Kidney (tissue), 13 donors: ENCODE measurements at regions not wholly inside any gene's neighbourhood (a gene's known extent, or its start where the extent isn't known, plus 50 kb on each side); places are given as distances from the start of the nearest gene placed in this dataset.
A peak's percentile ranks its signal among the peaks of the same experiment; 100 is the strongest.

ENCODE experiments used
- DNase-seq, 5 donors: peaks; one replicate each; pipeline ENCODE4 v3.0.0-alpha.2; 2013 to 2020
- FAIRE-seq: peaks from 2 replicates; lab custom pipeline; 2012; peaks lifted over from hg19 to GRCh38; lab: Jason Lieb, UNC
- H3K27ac ChIP-seq, 2 donors: one replicate each; pipeline ENCODE4 v1.7.0; 2013; ENCODE audit warnings: low read depth in 2 of 2, low read length in 2 of 2, inconsistent platforms in 1 of 2
- H3K27me3 ChIP-seq: one replicate; pipeline ENCODE4 v1.7.1; 2013; ENCODE audit warnings: low read length, inconsistent platforms; ENCODE audit not compliant: control insufficient read depth, insufficient read depth
- H3K36me3 ChIP-seq, 3 donors: one replicate each; pipeline versions ENCODE4 v1.7.0 to v1.7.1; 2013; ENCODE audit warnings: low read length in 3 of 3, control low read depth in 1 of 3, inconsistent platforms in 1 of 3; ENCODE audit not compliant: insufficient read depth in 3 of 3, control insufficient read depth in 2 of 3
- H3K4me1 ChIP-seq, 3 donors: one replicate each; pipeline versions ENCODE4 v1.7.0 to v1.7.1; 2013; ENCODE audit warnings: low read length in 3 of 3, inconsistent platforms in 1 of 3, low read depth in 1 of 3; ENCODE audit not compliant: control insufficient read depth in 2 of 3, insufficient read depth in 2 of 3
- H3K4me3 ChIP-seq, 3 donors: one replicate each; pipeline versions ENCODE4 v1.7.0 to v1.8.1; 2013; ENCODE audit warnings: low read length in 3 of 3, control low read depth in 1 of 3, inconsistent platforms in 1 of 3
- H3K9ac ChIP-seq, 3 donors: one replicate each; pipeline versions ENCODE4 v1.7.0 to v1.7.1; 2013; ENCODE audit warnings: low read length in 3 of 3, control low read depth in 1 of 3, inconsistent platforms in 1 of 3
- H3K9me3 ChIP-seq, 3 donors: one replicate each; pipeline versions ENCODE4 v1.7.0 to v1.7.1; 2013; ENCODE audit warnings: low read length in 3 of 3, control low read depth in 1 of 3, inconsistent platforms in 1 of 3; ENCODE audit not compliant: control insufficient read depth in 2 of 3, insufficient read depth in 1 of 3
- CTCF ChIP-seq: IDR thresholded peaks from 3 replicates; pipeline ENCODE4 v1.5.1; 2012; ENCODE audit warnings: mild to moderate bottlenecking, moderate library complexity, borderline replicate concordance; ENCODE audit not compliant: insufficient read depth; ENCODE audit errors: extremely low read depth
- intact Hi-C: fragments of 100-400 bp; cut with DNase I; formaldehyde crosslinking; loops from one replicate; pipeline ENCODE4 v1.11.1; 2022
- donor health status: control.
- donor health status: control.
- donor health status: control.
- donor health status: control.
- donor health status: control.
- donor health status: DM: yes; HTN: yes; CAD: no.
- donor health status: Normal renal cell carcinoma (clear cell type).

DNA sequence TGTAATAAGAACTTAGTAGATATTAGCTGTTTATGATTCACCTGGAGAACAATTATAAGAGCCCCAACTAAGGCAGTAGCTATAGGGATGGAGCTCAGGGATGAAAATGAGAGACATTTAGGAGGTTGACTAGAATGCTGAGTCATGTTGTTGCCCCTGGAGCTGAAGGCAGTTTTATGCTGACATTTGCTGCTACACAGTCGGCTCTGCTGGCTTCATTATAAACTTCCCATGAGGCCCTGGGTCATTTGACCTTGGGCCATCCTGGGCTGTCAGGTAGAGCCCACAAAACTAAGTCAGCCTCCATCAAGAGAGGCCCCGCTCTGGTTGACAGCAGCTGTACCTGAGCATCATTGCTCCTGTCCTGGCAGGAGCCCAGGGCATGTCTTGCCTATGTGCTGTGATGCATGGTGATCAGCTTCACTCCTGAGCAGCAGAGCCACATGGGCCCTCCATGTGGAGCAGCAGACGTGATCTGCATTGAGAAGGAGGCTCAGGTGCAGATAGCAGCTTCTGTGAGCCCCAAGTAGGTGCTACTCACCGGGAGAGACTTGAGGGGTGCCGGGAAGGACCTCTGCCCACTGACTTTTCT, 112.4 kb downstream of the TBX19 start:
- H3K36me3 ChIP-seq, result no peaks in the 10 kb centered on the region
- H3K27ac ChIP-seq, result peak overlapping the region in 1 of 2 donors; percentile 44
- H3K4me3 ChIP-seq, result no peak overlapping the region
- intact Hi-C loops, result no loop called here
- peaks cover 0 to 8% (median 0%) of the 10 kb centered on the region in 3 donors for H3K4me1 ChIP-seq
- DNase-seq, result peak in 2 of 5 donors; percentile 10 to 62
- no peaks in the 10 kb centered on the region for H3K9me3 ChIP-seq
- H3K27me3 ChIP-seq, result no peaks in the 10 kb centered on the region
- no peak overlapping the region for H3K9ac ChIP-seq
- no peak for FAIRE-seq
- no peak for TF ChIP-seq CTCF

DNA sequence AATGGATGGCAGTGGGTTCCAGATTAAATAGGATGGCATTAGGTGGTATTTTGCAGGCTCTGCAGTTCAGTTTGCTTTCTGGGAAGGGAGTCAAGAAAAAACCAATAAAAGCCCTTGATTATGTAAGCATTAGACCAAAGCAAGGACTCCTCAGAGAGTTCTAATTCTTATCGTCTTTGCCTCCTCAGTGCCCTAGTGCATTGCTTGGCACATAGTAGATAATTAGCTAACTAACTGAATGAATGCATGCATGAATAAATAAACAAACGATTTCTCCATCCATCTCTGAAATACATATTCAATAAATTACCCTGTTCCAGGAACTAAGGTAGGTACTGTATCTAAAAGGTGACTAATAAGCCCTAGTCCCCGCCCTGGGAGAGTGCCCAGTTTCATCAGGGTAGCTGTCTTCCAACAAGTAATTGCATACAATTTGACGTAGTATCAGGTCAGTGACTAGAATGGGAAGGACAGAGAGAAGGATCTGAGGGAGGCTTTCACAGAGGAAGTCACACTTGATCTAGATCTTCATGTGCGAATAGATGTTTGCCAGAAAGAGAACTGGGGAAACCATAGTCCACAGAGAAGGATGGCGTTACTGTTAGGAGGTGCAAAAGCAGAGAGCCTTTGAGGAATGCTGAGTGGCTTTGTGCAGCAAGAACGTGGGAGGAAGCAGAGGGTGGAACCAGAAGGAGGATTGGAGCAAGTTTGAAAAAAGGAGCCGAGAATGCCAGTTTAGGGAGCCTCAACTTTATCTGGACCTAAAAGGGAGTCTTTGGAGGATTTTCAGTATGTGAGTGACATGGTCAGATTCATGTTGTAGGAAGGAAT, 111.4 kb downstream of the TBX19 start:
- Histone ChIP-seq H3K27ac (no peak overlapping the region), H3K9me3 (no peaks in the 10 kb centered on the region), H3K4me3 (no peak overlapping the region), H3K9ac (no peak overlapping the region), H3K36me3 (no peaks in the 10 kb centered on the region), H3K27me3 (no peaks in the 10 kb centered on the region), H3K4me1 (peaks cover 0 to 8% (median 0%) of the 10 kb centered on the region in 3 donors)
- DNase-seq (peak in 1 of 5 donors; percentile 52), FAIRE-seq (no peak)
- no peak for TF ChIP-seq CTCF
- intact Hi-C loops, result no loop called here

DNA sequence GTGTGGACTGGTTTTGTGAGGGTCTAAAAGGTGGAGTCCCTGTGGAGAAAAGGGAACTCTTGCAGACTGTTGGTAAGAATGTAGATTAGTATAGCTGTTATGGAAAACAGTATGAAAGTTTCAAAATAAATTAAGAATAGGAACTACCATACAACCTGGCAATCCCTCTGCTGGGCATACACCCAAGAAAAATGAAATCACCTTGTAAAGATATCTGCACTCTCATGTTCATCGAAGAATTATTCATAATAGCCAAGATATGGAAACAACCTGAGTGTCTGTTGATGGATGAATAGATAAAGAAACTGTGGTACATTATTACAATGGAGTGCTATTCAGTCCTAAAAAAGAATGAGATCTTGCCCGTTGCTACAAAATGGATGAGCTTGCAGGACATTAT, 109.6 kb downstream of the TBX19 start:
- Histone ChIP-seq H3K36me3 (no peaks in the 10 kb centered on the region), H3K9me3 (no peaks in the 10 kb centered on the region), H3K4me1 (peaks cover 0 to 8% (median 0%) of the 10 kb centered on the region in 3 donors), H3K4me3 (no peak overlapping the region), H3K27ac (no peak overlapping the region), H3K9ac (no peak overlapping the region), H3K27me3 (no peaks in the 10 kb centered on the region)
- DNase-seq (no peak), FAIRE-seq (no peak)
- intact Hi-C loops, result no loop called here
- TF ChIP-seq CTCF, result no peak
